HG03432 (cell line): ENCODE measurements at regions not wholly inside any gene's neighbourhood (a gene's known extent, or its start where the extent isn't known, plus 50 kb on each side); places are given as distances from the start of the nearest gene placed in this dataset.
"Not testable (repeated sequence)": the region's sequence is repeated elsewhere in the genome, so short reads cannot be mapped to it uniquely, and the experiment has no call there.

Experiments
- ATAC-seq: cut with Tn5 transposase; IDR thresholded peaks from one replicate; pipeline ENCODE4 v1.9.1; 2021; ENCODE audit warnings: mild to moderate bottlenecking, moderate library complexity; ENCODE audit not compliant: unreplicated experiment

GRCh38 chr22:22773979-22774604 is 113.5 kb upstream of the IGLL5 start:
- ATAC-seq, result no peak

DNA sequence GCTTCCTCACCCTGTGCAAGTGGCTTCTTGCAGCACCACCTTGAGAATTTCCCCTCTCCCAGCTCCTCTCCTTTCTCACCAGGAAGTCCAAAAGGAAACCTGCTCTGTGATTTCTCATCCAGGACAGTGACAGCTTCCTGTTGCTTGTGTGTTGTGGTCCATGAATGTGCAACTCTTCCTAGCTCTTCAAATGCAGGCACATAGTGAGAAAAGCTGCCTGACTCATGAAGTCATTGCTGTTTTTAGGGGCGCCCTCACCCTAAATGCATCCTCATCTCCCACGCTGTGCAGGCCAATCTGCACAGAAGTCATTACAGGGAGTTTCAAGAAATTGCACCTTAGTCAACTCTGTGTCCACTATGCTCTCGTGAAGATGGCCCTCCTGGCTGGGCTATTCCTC is 112.9 kb upstream of the IGLL5 start:
- ATAC-seq, result not testable (repeated sequence)

DNA sequence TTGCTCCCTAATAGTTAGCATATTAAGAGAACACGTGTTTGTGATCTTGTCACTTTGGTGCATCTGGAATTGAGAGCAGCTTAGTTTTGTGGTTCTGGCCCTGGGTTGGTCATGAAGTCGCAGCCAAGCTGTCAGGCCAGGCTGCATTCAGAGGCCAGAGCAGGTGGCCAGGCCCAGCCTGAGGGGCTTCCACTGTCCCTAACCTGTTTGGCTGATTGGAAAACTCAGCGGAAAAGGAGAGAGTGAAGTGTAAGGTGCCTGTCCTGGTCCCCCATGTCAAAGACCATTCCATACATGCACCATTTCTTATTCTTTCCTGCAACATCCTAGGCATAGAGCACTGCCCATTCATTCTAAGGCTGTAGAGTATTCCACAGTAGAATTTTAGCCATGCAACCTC is 111.5 kb upstream of the IGLL5 start:
- ATAC-seq, result no peak

DNA sequence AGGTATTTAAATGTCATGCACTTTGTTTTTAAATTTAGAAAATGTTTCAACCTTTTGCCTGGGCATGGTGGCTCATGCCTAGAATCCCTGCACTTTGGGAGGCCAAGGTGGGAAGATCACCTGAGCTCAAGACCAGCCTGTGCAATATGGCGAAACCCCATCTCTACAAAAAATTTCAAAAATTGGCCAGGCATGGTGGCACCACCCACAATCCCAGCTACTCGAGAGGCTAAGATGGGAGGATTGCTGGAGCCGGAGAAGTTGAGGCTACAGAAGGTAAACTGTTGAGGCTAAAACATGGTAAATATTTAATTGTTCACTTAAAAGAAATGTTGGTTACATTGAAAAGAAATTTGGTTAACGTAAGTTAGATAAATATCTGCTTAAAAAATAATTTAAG is 108.4 kb upstream of the IGLL5 start:
- no peak for ATAC-seq

DNA sequence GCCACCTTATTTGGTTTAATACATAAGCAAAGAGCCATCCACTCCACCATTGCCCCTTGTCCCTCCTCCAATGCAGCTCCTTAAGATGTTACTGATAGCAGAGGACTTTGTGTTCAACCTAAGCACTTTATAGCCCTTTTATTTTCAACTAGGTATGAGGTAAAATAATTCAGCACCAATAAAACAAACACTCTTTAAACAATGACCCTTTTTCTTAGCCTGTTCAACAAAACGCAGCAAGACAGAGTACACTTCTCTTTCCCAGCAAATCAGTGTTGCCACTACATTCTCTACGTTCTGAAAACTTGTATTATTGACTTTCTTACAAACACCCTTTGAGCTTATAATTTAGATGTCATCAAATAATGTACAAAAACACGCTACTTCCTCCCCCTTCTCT is 104.0 kb upstream of the IGLL5 start:
- ATAC-seq, result no peak

DNA sequence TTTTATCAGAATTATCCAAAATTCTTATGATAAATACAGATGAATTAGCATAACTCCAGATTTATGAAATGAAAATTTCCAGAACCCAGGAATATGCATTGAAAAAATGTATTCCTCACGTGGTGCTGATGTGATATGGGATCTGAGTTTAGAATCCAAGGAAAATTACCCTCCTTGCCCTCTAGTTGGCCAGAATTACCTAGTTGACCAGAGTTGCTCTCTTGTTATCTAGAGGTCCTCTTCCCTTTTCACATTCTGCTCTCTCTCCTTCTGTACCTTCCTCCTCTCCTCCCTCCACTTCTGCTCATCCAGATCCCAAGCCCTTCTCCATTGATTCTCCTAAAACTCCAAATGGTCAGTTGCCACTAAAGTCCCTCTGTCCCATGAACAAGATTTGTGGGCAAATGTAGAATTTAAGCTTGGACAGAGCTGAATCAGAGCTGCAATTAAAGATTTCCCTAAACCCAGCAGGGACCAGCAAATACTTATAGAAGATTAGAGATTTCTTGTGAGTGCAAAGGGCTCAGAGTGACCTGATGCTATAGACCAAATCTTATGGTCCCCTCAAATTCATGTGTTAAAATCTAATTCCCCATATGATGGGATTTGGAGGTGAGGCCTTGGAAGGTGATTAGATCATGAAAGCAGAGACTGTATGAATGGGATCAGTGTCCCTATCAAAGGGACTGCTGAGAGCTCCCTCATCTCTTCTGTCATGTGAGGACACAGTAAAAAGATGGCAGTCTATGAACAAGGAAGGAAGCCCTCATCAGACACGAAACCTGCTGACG is 103.2 kb upstream of the IGLL5 start:
- no peak for ATAC-seq

DNA sequence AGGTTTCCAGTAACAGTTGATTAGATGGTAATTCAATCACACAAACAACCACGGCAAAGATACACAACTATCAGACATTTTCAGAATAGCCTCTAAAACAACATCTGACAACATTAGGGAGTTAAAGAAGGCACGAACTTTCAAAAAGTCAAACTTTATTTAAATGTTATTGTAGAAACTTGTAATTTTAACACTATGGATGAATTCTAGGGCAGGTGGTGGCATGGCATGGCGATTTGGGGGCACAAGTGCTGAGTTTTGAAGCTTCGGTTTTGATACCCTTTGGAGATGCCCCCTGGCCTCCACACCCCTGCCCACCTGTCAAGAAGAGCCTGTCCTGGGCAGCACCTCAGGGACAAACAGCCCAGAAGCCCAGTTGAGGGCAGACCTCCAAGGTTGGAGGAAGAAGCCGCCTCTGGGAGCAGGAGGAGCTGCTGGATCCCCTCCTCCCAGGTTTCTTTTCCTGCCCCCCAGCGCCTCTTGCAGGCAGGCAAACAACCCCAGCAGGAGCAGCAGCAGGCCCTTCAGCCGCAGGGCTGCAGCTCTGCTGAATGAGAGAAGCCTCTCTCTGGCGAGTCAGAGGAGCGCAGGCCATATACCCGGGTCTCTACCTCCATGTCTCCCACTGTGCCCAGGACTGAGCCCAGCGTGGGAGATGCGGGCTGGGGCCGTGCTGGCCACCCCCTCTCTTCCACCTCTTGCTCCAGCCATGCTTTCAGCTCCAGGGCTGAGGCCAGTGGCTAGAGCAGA is 102.1 kb upstream of the IGLL5 start:
- no peak for ATAC-seq

- ATAC-seq, result no peak
Measured at GRCh38 chr22:22786301-22787115, 101.1 kb upstream of the IGLL5 start.

GRCh38 chr22:22787151-22787550 is 100.5 kb upstream of the IGLL5 start:
- ATAC-seq, result no peak

DNA sequence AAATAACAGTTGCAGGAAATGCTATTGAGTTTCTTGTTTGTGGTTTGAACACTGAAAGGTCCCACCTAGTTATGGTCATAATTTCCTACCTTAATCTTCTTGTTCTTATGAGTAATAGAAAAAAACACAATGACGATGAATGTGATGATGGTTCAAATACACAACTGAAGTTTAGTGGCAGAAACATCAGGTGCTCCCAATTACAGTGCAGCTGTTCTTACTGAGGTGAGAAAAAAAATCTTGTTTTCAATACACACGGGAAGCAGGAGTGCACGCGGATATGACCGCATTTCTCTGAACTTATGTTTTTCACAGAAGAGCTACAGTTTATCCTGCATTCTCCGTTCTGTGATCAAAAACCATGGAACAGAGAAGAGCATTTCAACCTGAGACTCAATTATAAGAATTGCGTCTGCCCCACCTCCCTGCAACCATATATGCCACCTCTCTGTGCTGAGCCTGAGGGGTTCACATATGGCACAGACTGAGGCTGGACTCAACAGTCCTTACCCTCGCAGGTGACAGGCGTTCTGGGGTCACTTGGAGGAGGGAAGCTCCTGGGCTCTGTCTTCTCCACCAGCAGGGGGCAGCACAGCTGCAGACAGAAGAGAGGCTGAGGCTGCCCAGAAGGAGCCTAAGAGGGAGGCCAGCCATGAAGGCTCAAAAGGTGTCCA is 99.7 kb upstream of the IGLL5 start:
- no peak for ATAC-seq

- no peak for ATAC-seq
Measured at GRCh38 chr22:22788460-22789037, 99.1 kb upstream of the IGLL5 start.

DNA sequence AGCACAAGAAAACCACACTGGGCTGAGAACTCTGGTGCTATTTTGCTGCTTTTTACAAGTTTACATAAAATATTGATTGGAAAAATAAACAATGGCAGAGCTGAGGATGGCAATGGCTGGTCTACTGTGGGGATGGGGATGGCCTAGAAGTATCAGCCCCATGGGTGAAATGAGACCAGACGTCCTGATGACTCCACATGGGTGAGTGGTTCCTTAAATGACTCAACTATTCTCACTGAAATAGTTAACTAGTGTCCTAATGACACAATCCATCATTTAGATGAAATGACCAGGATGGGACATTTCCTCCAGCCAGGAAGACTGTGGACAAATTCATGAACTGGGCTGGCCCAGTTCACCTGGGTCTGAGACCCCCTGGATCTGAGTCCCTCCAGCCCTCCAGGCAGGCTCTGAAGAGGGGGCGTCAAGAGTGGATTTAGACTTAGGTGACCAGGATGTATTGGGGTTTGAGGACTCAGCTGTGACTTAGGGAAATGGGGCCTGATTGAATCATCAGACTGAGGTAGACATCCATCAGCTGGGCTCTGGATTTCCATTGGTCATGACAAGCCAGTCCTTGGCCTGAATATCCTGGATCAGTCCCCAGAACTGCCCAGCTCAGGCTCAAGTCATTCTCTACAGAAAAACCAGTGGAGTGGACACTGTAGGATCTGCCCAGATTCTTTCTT is 98.2 kb upstream of the IGLL5 start:
- ATAC-seq, result no peak

DNA sequence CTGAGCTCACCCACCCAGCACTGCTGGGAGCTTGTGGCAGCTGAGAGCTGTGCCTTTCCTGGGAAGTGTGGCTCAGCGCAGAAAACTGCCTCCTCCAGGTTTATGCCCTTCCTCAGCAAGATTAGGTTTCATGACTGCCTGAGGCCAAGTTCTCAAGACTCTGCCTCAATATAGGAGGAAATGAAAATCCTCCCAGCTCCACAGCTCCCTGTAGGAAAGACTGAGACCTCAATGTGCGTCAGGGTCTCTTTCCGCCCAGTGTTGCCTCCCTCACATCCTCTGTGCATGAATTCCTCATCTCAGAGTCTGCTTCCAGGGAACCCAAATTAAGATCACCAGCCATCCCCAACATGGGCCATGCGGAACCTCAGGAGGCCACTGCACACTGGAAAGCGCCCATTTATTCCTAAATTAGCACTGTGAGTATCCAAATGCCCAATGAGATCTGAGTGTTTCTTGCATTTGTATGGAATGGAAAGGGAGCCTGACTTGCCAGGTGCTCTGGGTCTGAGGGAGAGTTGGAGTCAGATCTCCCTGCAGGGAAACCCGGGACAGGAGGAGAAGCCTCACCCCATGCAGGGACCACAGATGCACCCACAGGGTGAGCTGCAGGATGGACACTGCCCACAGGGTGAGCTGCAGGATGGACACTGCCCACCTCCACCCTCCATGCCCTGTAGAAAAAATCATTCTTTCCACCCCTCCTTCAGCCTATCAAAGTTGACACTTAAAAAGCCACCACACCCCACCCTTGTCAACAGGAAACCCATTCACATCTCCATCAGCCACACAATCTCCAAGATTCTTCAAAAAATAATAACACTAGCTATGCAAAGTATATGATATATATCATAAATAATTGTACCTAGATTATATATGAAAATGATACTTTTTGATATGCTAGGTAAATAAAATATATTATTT is 97.4 kb upstream of the IGLL5 start:
- no peak for ATAC-seq

GRCh38 chr22:22791438-22792181 is 96.0 kb upstream of the IGLL5 start:
- no peak for ATAC-seq

DNA sequence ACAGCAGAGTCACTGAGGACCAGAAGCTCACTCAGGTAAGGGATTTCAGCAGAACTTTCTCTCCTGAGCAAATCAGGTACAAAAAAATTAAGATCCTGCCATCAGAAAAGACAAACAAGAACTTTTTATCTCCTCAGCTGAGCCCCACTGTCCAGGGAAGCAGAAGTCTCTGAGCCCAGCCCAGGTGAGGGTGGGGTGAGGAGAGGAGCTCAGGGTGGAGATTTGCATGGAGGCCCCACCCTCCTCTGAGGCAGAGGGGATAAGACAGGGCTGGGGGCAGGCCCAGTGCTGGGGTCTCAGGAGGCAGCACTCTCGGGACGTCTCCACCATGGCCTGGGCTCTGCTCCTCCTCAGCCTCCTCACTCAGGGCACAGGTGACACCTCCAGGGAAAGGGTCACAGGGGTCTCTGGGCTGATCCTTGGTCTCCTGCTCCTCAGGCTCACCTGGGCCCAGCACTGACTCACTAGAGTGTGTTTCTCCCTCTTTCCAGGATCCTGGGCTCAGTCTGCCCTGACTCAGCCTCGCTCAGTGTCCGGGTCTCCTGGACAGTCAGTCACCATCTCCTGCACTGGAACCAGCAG is 95.3 kb upstream of the IGLL5 start:
- ATAC-seq, result not testable (repeated sequence)

DNA sequence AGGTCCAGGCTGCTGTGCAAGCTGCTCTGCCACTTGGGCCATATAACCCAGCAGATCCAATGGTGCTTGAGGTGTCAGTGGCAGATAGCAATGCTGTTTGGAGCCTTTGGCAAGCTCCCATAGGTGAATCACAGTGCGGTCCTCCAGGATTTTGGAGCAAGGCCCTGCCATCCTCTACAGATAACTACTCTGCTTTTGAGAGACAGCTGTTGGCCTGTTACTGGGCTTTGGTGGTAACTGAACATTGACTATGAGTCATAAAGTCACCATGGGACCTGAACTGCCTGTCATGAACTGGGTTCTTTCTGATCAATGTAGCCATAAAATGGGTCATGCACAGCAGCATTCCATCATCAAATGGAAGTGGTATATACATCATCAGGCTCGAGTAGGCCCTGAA is 92.0 kb upstream of the IGLL5 start:
- not testable (repeated sequence) for ATAC-seq

GRCh38 chr22:22796724-22797123 is 90.9 kb upstream of the IGLL5 start:
- no peak for ATAC-seq
